HCT116 (cell line): ENCODE measurements at regions not wholly inside any gene's neighbourhood (a gene's known extent, or its start where the extent isn't known, plus 50 kb on each side); places are given as distances from the start of the nearest gene placed in this dataset.

ENCODE experiments used
- ATAC-seq: fragments of 200-7000 bp; cut with Tn5 transposase; 2 replicates; pipeline ENCODE4 v1.9.1; 2020; ENCODE audit warnings: mild to moderate bottlenecking, moderate library complexity
- BruUV-seq: library from RNA; stranded (reverse); fragments of 400-500 nt; replicated peaks from 2 replicates; lab custom pipeline; 2021; lab: Mats Ljungman, UMichigan
- CTCF ChIA-PET: fragments of 300-600 bp; sonication (Branson Sonifier 250); formaldehyde crosslinking; loops from one replicate; lab custom pipeline; 2021; ENCODE audit warnings: antibody characterized with exemption; lab: Charles Lee
- POLR2A ChIA-PET: fragments of 300-600, 350-600 bp; sonication (Branson Sonifier 250); formaldehyde crosslinking; loops from one replicate; lab custom pipeline; 2021; ENCODE audit warnings: antibody characterized with exemption; lab: Charles Lee
- RAD21 ChIA-PET, 2 experiments: fragments of 300-600 bp; sonication (Branson Sonifier 250); formaldehyde crosslinking; loops; one replicate each; lab custom pipeline; 2023; ENCODE audit warnings: low total read pairs in 2 of 2; ENCODE audit not compliant: uncharacterized antibody in 2 of 2, unreplicated experiment in 2 of 2, low non-redundant PET in 1 of 2; lab: Charles Lee
- DNase-seq: peaks from one replicate; pipeline ENCODE4 v3.0.0-alpha.2; 2010; ENCODE audit warnings: low read depth, low spot score
- H2AFZ ChIP-seq: fragments of 200-600 bp; shearing (Covaris generic), sonication (generic); 2 replicates; pipeline ENCODE4 v1.6.1; 2017; ENCODE audit warnings: low read depth, mixed run types, mixed read lengths, antibody characterized with exemption, low read length; ENCODE audit not compliant: poor library complexity, severe bottlenecking
- H3K27ac ChIP-seq: 2 replicates; pipeline ENCODE4 v1.5.1; 2012; ENCODE audit warnings: low read depth, low read length
- H3K27me3 ChIP-seq: fragments of 200-600 bp; sonication (generic); 2 replicates; pipeline ENCODE4 v1.6.1; 2016; ENCODE audit warnings: mixed run types, low read length, mixed read lengths; ENCODE audit not compliant: insufficient read depth
- H3K36me3 ChIP-seq, 2 experiments: fragments of 200-500 bp in 1 of 2; fragments of 200-600 bp in 1 of 2; sonication (Bioruptor generic) in 1 of 2; sonication (generic) in 1 of 2; 2 replicates each; pipeline versions ENCODE4 v1.5.1 to v1.6.1; 2014 to 2016; ENCODE audit warnings: low read length in 2 of 2, inconsistent platforms in 1 of 2, mixed read lengths in 1 of 2, mixed run types in 1 of 2; ENCODE audit not compliant: insufficient read depth in 2 of 2, control insufficient read depth in 1 of 2
- H3K4me1 ChIP-seq, 2 experiments: fragments of 200-600 bp in 1 of 2; sonication (generic) in 1 of 2; 2 replicates each; pipeline versions ENCODE4 v1.5.1 to v1.6.1; 2012 to 2017; ENCODE audit warnings: low read length in 2 of 2, inconsistent platforms in 1 of 2, mild to moderate bottlenecking in 1 of 2, mixed read lengths in 1 of 2, mixed run types in 1 of 2, moderate library complexity in 1 of 2; ENCODE audit not compliant: insufficient read depth in 2 of 2, control insufficient read depth in 1 of 2
- H3K4me2 ChIP-seq: fragments of 200-600 bp; sonication (generic); 2 replicates; pipeline ENCODE4 v1.6.1; 2017; ENCODE audit warnings: mixed run types, low read length, mixed read lengths
- H3K4me3 ChIP-seq, 2 experiments: fragments of 200-600 bp in 1 of 2; sonication (generic) in 1 of 2; replicated peaks in 1 of 2; 2 replicates each; pipeline ENCODE4 v1.5.1; 2011 to 2016; ENCODE audit warnings: low read length in 2 of 2, control low read depth in 1 of 2, low read depth in 1 of 2, mild to moderate bottlenecking in 1 of 2, mixed read lengths in 1 of 2, mixed run types in 1 of 2
- H3K79me2 ChIP-seq: fragments of 200-600 bp; sonication (generic); 2 replicates; pipeline ENCODE4 v1.6.1; 2017; ENCODE audit warnings: mild to moderate bottlenecking, mixed run types, low read length, moderate library complexity, mixed read lengths; ENCODE audit not compliant: insufficient read depth
- H3K9ac ChIP-seq: fragments of 200-600 bp; sonication (generic); 2 replicates; pipeline ENCODE4 v1.6.1; 2016; ENCODE audit warnings: low read length, mixed read lengths
- H3K9me2 ChIP-seq: fragments of 200-600 bp; sonication (generic), shearing (Covaris generic); 2 replicates; pipeline ENCODE4 v1.6.1; 2017; ENCODE audit warnings: mixed run types, mild to moderate bottlenecking, moderate library complexity; ENCODE audit not compliant: insufficient read depth
- H3K9me3 ChIP-seq, 2 experiments: fragments of 200-500 bp in 1 of 2; fragments of 200-600 bp in 1 of 2; sonication (Bioruptor generic) in 1 of 2; sonication (generic) in 1 of 2; 2 replicates each; pipeline ENCODE4 v1.6.1; 2014 to 2017; ENCODE audit warnings: low read length in 2 of 2, mixed read lengths in 2 of 2, inconsistent platforms in 1 of 2, low read depth in 1 of 2, mild to moderate bottlenecking in 1 of 2, mixed run types in 1 of 2, moderate library complexity in 1 of 2; ENCODE audit not compliant: control insufficient read depth in 1 of 2, insufficient read depth in 1 of 2
- H4K20me1 ChIP-seq: fragments of 200-600 bp; sonication (generic), shearing (Covaris generic); 2 replicates; pipeline ENCODE4 v1.6.1; 2017; ENCODE audit warnings: mixed run types, mild to moderate bottlenecking, moderate library complexity; ENCODE audit not compliant: insufficient read depth
- CEBPB ChIP-seq: IDR thresholded peaks from 2 replicates; pipeline ENCODE4 v1.6.1; 2012; ENCODE audit warnings: low read depth
- FOSL1 ChIP-seq: IDR thresholded peaks from 2 replicates; pipeline ENCODE4 v1.6.1; 2012; ENCODE audit warnings: low read depth
- intact Hi-C: fragments of 100-400 bp; cut with micrococcal nuclease; formaldehyde crosslinking; loops from 2 replicates; pipeline ENCODE4 v1.10.0; 2022
- TF ChIP-seq, protein P1 (sequence below): IDR thresholded peaks from 2 replicates; pipeline ENCODE4 v1.6.1; 2011; ENCODE audit warnings: mild to moderate bottlenecking, low read length, moderate library complexity; ENCODE audit not compliant: insufficient replicate concordance; ENCODE audit errors: extremely low read depth
- TF ChIP-seq, protein P2 (sequence below): IDR thresholded peaks from 2 replicates; pipeline ENCODE4 v1.6.1; 2012; ENCODE audit warnings: low read depth
- TF ChIP-seq, protein P3 (sequence below), 3 experiments: fragments of 200-600 bp in 1 of 3; sonication (generic) in 1 of 3; IDR thresholded peaks in 2 of 3; conservative IDR thresholded peaks in 1 of 3; 2 replicates each; pipeline ENCODE4 v1.5.1; 2012 to 2017; ENCODE audit warnings: low read depth in 2 of 3, low read length in 2 of 3, antibody characterized with exemption in 1 of 3, borderline replicate concordance in 1 of 3, control low read depth in 1 of 3, mild to moderate bottlenecking in 1 of 3, mixed read lengths in 1 of 3, mixed run types in 1 of 3, moderate library complexity in 1 of 3; ENCODE audit not compliant: insufficient read depth in 1 of 3

DNA sequence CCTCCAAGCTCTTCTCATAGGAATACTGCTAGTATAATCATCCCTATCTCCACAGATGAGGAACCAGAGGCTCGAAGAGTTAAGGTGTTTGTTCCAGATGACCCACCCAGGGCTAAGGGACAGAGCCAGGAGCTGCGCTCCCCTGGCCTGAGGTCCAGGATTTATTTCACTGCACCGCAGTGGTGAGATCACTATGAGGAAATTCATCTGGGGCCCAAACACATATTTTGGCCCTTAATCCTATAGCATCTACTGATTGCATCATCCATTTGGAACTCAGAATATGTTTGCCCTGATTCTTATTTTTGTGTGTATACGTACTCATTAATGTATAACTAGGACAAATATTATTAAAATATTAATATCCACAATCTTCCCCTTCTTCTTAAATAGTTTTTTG, 100.1 kb upstream of the RBPJ start:
- Histone ChIP-seq H3K36me3 (no peaks in the 10 kb centered on the region), H3K79me2 (no peaks in the 10 kb centered on the region), H3K4me1 (peaks cover 10 to 20% of the 10 kb centered on the region in 2 experiments), H4K20me1 (no peaks in the 10 kb centered on the region), H3K27ac (no peak overlapping the region), H3K9me2 (no peaks in the 10 kb centered on the region), H3K9me3 (no peaks in the 10 kb centered on the region), H3K4me2 (no peak overlapping the region), H2AFZ (no peak overlapping the region), H3K27me3 (no peaks in the 10 kb centered on the region), H3K9ac (no peak overlapping the region), H3K4me3 (no peak overlapping the region)
- intact Hi-C loops: no loop called here
- CTCF ChIA-PET: no interaction called here
- RAD21 ChIA-PET: no interaction called here
- POLR2A ChIA-PET: interaction anchor here (1.7 kb wide), 1 partner anchor 24 kb away, joined by 6 read pairs; no protein-coding TSS in a partner anchor
- ATAC-seq: no peak
- no peak for DNase-seq
- BruUV-seq: no TSS peak
- TF ChIP-seq CEBPB (peak; percentile 42; the same call in 1 of the 2 replicates), FOSL1 (no peak)
- TF ChIP-seq, protein P1, sequence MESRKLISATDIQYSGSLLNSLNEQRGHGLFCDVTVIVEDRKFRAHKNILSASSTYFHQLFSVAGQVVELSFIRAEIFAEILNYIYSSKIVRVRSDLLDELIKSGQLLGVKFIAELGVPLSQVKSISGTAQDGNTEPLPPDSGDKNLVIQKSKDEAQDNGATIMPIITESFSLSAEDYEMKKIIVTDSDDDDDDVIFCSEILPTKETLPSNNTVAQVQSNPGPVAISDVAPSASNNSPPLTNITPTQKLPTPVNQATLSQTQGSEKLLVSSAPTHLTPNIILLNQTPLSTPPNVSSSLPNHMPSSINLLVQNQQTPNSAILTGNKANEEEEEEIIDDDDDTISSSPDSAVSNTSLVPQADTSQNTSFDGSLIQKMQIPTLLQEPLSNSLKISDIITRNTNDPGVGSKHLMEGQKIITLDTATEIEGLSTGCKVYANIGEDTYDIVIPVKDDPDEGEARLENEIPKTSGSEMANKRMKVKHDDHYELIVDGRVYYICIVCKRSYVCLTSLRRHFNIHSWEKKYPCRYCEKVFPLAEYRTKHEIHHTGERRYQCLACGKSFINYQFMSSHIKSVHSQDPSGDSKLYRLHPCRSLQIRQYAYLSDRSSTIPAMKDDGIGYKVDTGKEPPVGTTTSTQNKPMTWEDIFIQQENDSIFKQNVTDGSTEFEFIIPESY: no peak
- TF ChIP-seq, protein P2, sequence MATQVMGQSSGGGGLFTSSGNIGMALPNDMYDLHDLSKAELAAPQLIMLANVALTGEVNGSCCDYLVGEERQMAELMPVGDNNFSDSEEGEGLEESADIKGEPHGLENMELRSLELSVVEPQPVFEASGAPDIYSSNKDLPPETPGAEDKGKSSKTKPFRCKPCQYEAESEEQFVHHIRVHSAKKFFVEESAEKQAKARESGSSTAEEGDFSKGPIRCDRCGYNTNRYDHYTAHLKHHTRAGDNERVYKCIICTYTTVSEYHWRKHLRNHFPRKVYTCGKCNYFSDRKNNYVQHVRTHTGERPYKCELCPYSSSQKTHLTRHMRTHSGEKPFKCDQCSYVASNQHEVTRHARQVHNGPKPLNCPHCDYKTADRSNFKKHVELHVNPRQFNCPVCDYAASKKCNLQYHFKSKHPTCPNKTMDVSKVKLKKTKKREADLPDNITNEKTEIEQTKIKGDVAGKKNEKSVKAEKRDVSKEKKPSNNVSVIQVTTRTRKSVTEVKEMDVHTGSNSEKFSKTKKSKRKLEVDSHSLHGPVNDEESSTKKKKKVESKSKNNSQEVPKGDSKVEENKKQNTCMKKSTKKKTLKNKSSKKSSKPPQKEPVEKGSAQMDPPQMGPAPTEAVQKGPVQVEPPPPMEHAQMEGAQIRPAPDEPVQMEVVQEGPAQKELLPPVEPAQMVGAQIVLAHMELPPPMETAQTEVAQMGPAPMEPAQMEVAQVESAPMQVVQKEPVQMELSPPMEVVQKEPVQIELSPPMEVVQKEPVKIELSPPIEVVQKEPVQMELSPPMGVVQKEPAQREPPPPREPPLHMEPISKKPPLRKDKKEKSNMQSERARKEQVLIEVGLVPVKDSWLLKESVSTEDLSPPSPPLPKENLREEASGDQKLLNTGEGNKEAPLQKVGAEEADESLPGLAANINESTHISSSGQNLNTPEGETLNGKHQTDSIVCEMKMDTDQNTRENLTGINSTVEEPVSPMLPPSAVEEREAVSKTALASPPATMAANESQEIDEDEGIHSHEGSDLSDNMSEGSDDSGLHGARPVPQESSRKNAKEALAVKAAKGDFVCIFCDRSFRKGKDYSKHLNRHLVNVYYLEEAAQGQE: no peak
- TF ChIP-seq, protein P3, sequence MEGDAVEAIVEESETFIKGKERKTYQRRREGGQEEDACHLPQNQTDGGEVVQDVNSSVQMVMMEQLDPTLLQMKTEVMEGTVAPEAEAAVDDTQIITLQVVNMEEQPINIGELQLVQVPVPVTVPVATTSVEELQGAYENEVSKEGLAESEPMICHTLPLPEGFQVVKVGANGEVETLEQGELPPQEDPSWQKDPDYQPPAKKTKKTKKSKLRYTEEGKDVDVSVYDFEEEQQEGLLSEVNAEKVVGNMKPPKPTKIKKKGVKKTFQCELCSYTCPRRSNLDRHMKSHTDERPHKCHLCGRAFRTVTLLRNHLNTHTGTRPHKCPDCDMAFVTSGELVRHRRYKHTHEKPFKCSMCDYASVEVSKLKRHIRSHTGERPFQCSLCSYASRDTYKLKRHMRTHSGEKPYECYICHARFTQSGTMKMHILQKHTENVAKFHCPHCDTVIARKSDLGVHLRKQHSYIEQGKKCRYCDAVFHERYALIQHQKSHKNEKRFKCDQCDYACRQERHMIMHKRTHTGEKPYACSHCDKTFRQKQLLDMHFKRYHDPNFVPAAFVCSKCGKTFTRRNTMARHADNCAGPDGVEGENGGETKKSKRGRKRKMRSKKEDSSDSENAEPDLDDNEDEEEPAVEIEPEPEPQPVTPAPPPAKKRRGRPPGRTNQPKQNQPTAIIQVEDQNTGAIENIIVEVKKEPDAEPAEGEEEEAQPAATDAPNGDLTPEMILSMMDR (IDR thresholded peaks at IDR 0.05 in 2 of 3, conservative IDR thresholded peaks at IDR 0.05 in 1 of 3; ENCODE audit: borderline replicate concordance in 1 of 3, insufficient read depth in 1 of 3, low read depth in 2 of 3, low read length in 2 of 3): no peak
